ENCODE measurements at regions not wholly inside any gene's neighbourhood (a gene's known extent, or its start where the extent isn't known, plus 50 kb on each side); places are given as distances from the start of the nearest gene placed in this dataset.
"Not testable (repeated sequence)": the region's sequence is repeated elsewhere in the genome, so short reads cannot be mapped to it uniquely, and the experiment has no call there.

GRCh38 chr14:19340976-19341375 lies 93.2 kb downstream of the POTEG start:
- not testable (repeated sequence) for TF ChIP-seq CTCF (IDR thresholded peaks at IDR 0.05); ZFX (IDR thresholded peaks at IDR 0.05; ENCODE audit: borderline replicate concordance)

Data from 22Rv1 (cell line).